ENCODE measurements at regions not wholly inside any gene's neighbourhood (a gene's known extent, or its start where the extent isn't known, plus 50 kb on each side); places are given as distances from the start of the nearest gene placed in this dataset.
"Not testable (repeated sequence)": the region's sequence is repeated elsewhere in the genome, so short reads cannot be mapped to it uniquely, and the experiment has no call there.

DNA sequence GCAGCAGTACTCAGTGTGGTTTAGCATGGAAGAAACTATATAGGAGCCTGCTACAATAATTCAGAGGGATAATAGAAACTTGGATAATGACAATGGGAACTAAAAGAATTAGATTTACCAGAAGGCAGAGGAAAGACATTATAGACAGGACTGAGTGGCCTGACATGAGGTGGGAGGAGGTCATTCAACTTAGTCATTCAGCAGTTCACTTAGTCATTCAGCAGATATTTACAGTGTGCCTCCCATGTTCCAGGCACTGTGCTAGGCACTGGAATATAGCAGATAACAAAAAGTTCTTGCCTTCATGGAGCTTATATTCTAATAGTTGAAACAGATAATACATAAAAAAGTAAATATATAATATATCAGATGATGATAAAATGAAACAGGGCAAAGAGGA, 110.9 kb upstream of the IKBKE start:
- H3K36me3 ChIP-seq; intact Hi-C loops (cut with DNase I; ENCODE audit: low total_unique reads); H3K4me3 ChIP-seq; DNase-seq; H3K4me1 ChIP-seq; H3K27me3 ChIP-seq; H3K9me3 ChIP-seq; H3K27ac ChIP-seq: not testable (repeated sequence)

- intact Hi-C loops (cut with DNase I; ENCODE audit: low total_unique reads); H3K27ac ChIP-seq; H3K27me3 ChIP-seq; H3K36me3 ChIP-seq; H3K9me3 ChIP-seq; H3K4me1 ChIP-seq; H3K4me3 ChIP-seq; DNase-seq: not testable (repeated sequence)
Measured at GRCh38 chr1:206361978-206362543, 108.2 kb upstream of the IKBKE start.

- H3K4me3 ChIP-seq; H3K27me3 ChIP-seq; intact Hi-C loops (cut with DNase I; ENCODE audit: low total_unique reads); DNase-seq; H3K4me1 ChIP-seq; H3K27ac ChIP-seq; H3K9me3 ChIP-seq; H3K36me3 ChIP-seq: not testable (repeated sequence)
Measured at GRCh38 chr1:206362994-206363393, 107.3 kb upstream of the IKBKE start.

DNA sequence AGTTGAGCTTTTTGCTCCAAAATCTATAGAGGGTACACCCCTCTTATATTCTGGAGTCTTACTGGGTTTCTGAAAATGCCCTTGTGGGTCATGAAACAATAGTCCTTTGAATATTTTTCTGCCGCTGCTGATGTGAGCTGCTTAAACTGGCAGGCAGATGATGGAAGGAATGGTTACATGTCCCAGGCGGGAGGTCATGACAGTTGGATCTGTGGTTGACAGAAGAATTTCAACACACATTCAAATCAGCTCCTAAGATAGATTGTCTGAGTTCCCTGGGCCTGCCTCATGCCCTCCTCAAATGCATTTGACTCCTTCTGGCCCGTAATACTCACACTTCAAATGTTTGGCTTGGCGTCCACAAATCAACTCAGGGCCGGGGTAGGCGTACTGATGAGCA, 105.0 kb upstream of the IKBKE start:
- H3K9me3 ChIP-seq; intact Hi-C loops (cut with DNase I; ENCODE audit: low total_unique reads); H3K4me1 ChIP-seq; DNase-seq; H3K27me3 ChIP-seq; H3K36me3 ChIP-seq; H3K4me3 ChIP-seq; H3K27ac ChIP-seq: not testable (repeated sequence)

GRCh38 chr1:206366131-206366530, 104.1 kb upstream of the IKBKE start:
- H3K27ac ChIP-seq; H3K36me3 ChIP-seq; DNase-seq; H3K27me3 ChIP-seq; H3K4me3 ChIP-seq; intact Hi-C loops (cut with DNase I; ENCODE audit: low total_unique reads); H3K4me1 ChIP-seq; H3K9me3 ChIP-seq: not testable (repeated sequence)

DNA sequence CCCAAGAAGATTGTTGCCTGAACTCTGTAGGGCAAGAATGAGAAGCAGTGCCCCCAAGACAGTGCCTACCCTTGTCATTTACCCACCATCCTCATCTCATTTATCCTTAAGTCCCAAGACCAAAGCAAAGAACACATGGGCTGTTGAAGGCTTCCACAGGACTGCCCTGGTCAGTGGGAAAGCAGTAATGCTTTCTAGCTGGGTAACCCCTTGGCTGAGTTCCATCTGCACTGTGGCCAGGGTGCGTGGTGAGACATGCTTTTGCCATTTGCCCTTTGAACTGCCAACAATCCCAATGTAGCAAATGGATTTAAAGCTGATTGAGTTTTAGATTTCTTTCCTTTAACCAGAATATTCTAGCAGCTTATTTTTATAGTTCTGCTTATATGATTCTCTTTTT, 103.5 kb upstream of the IKBKE start:
- H3K36me3 ChIP-seq; H3K9me3 ChIP-seq; intact Hi-C loops (cut with DNase I; ENCODE audit: low total_unique reads); H3K4me3 ChIP-seq; H3K27ac ChIP-seq; H3K4me1 ChIP-seq; H3K27me3 ChIP-seq; DNase-seq: not testable (repeated sequence)

DNA sequence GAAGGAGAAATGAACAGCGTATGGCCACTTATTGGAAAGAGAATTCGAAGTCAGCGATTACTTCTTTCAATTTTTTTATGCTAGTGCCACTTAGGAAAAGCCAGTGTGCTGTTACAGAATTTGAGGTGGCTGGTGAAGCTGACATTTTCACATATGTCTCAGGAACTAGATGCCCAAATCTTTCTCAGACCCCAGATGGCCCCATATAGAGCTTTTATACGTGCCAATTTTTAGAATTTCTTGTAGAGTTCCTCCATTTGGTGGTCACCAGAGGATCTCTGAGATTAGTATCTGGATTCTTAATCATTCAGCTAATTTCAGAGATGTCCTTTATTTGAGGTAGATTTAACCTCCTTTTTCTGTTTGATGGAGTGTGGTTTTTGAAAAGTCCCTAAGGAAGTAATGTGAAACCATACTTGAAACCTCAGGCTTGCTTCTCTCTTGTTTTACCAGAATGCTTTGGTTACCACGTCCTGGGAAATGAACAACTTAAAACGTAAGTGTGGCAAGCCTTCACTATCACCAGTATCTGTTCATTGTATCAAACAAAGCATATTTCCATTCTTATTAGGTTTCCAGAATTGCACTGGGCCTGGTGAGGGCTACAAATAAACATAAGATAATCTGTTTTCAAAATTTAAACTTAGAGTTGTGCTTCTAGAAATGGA, 102.2 kb upstream of the IKBKE start:
- intact Hi-C loops (cut with DNase I; ENCODE audit: low total_unique reads); H3K27me3 ChIP-seq: not testable (repeated sequence)

GRCh38 chr1:206374725-206375124, 95.6 kb upstream of the IKBKE start:
- DNase-seq; intact Hi-C loops (cut with DNase I; ENCODE audit: low total_unique reads); H3K9me3 ChIP-seq; H3K27ac ChIP-seq; H3K4me3 ChIP-seq; H3K4me1 ChIP-seq; H3K36me3 ChIP-seq; H3K27me3 ChIP-seq: not testable (repeated sequence)

More for the DNA sequence above, 102.2 kb upstream of the IKBKE start:
- DNase-seq, H3K36me3 ChIP-seq, H3K9me3 ChIP-seq, H3K4me1 ChIP-seq, H3K27ac ChIP-seq, H3K4me3 ChIP-seq: not testable (repeated sequence)

DNA sequence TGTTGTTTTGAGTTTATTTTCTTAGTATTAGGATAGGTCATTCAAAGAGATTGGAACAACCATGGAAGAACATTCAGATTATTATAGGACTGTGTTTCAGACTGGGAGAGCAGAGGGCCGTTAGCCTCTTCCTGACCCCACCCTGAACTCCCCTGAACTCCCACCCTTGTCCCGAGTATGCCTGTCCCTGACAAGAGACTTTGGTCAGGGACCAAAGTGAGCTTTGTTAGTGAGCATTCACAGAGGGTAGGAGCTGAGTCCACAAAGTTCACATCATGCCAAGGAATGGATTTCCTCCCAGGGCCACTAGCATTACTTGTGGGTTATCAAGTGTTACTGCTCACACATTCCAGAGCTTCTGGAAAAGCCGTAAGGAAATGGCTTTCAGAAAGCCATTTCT, 94.7 kb upstream of the IKBKE start:
- H3K27ac ChIP-seq; DNase-seq; H3K36me3 ChIP-seq; H3K27me3 ChIP-seq; H3K9me3 ChIP-seq; intact Hi-C loops (cut with DNase I; ENCODE audit: low total_unique reads); H3K4me1 ChIP-seq; H3K4me3 ChIP-seq: not testable (repeated sequence)

DNA sequence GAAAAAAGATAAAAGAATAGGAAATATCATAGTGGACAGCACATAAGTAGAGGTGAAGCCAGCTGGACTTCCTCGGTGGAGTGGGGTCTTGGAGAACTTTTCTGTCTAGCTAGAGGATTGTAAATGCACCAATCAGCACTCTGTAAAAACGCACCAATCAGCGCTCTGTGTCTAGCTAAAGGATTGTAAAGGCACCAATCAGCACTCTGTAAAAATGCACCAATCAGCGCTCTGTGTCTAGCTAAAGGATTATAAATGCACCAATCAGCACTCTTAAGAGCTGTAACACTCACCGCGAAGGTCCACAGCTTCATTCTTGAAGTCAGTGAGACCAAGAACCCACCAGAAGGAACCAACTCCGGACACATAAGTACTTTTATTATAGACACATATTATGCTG, 91.8 kb upstream of the IKBKE start:
- H3K27ac ChIP-seq; H3K4me1 ChIP-seq; H3K9me3 ChIP-seq; H3K4me3 ChIP-seq; intact Hi-C loops (cut with DNase I; ENCODE audit: low total_unique reads); DNase-seq; H3K36me3 ChIP-seq; H3K27me3 ChIP-seq: not testable (repeated sequence)

GRCh38 chr1:206379245-206379644, 91.0 kb upstream of the IKBKE start:
- H3K4me1 ChIP-seq; DNase-seq; H3K9me3 ChIP-seq; H3K27me3 ChIP-seq; H3K27ac ChIP-seq; intact Hi-C loops (cut with DNase I; ENCODE audit: low total_unique reads); H3K4me3 ChIP-seq; H3K36me3 ChIP-seq: not testable (repeated sequence)

DNA sequence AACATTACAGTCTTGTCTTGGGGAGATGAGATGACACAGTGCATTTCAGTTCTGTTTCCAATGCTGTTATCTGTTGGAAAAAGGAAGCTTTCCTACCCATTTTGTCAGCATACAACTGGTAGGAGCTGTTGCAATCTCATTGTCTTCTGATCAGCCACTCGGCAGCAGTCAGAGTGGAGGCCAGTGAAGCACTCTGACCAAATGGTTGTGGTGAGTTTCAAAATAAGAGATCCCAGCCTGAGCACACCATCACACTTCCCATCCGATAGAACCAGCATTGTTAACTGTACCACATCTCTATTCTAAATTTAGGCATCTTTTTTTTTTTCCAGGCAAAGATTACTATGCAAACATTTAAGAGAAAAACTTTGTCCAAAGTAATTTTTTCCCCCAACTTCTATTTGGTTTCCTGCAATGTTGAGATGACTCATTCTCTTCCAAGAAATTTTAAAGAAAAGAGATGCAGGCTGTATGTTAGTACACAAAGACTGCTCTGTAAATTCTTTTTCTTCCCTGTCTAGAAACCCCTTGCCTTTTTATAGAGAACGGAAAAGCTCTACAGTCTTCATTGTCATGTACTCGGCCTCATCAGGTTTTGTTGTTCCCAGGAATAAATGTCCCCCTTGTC, 90.0 kb upstream of the IKBKE start:
- H3K4me1 ChIP-seq; H3K27ac ChIP-seq; DNase-seq; H3K36me3 ChIP-seq; H3K9me3 ChIP-seq; intact Hi-C loops (cut with DNase I; ENCODE audit: low total_unique reads); H3K27me3 ChIP-seq; H3K4me3 ChIP-seq: not testable (repeated sequence)

DNA sequence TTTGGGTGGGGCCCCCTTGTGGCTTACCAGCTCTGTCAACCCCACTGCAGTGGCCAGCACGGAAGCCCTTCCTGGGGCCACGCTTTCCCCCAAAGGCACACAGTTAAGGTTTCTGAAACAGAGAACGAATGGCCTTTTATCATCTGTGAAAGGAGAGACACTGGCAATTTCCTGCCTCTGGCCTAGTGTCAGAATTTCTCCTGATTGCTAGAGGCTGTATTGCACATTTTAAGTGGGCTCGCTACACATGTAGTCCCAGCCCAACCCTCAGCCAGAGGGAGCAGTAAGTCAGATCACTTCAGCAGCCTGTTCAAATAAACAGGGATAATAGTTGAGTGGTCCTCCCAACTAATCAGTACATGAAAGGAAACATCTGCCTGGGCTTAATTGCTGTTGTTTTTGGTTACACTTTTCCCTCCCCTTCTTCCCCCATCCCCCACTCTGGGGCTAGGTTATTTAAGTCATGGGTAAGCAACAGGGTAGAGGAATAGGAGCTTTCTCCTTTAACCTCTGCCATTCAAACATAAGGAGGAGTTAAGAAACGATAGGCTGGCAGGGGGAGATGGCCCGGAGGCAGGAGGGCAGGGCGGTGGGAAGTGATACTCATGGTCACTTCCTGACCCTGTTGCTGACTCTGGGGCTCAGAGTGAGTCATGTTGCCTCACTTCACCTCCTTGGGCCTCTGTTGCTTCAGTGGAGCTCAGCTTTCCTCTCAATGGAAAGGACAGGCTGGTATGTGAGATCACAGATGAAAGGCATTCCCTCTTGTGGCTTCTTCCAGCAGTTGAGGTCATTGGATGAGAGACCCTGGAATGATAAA, 89.3 kb upstream of the IKBKE start:
- H3K9me3 ChIP-seq; H3K27ac ChIP-seq; intact Hi-C loops (cut with DNase I; ENCODE audit: low total_unique reads); H3K27me3 ChIP-seq; H3K4me3 ChIP-seq; DNase-seq; H3K36me3 ChIP-seq; H3K4me1 ChIP-seq: not testable (repeated sequence)

Measured in tibial artery (tissue), 4 donors.